VCaP (cell line): ENCODE measurements at regions not wholly inside any gene's neighbourhood (a gene's known extent, or its start where the extent isn't known, plus 50 kb on each side); places are given as distances from the start of the nearest gene placed in this dataset.

Experiments
- H3K27ac ChIP-seq: fragments of 450-650 bp; 2 replicates; pipeline ENCODE4 v1.5.1; 2017
- TF ChIP-seq, protein P1 (sequence below): fragments of 450-650 bp; conservative IDR thresholded peaks from 2 replicates; pipeline ENCODE4 v1.5.1; 2017; ENCODE audit warnings: mild to moderate bottlenecking, moderate library complexity

DNA sequence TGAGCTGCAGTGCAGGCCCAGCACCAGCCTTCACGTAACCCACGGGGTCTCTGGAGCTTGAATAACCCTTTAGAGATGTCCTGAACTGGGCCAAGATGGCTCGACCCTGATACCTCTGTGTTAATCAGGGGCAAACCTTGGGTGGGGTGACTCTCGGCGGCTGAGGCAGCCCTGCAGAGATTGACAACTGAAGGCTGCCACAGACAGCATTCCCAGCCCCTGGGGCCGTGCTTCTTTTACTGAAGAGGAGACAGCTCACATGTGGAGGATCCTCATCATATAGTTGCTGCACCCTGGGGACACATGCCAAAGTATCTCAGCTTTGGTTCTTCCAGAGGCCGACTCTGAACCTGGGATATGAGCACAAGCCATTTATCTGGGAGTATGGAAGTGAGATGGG, 57.3 kb upstream of the PTGFRN start:
- TF ChIP-seq, protein P1, sequence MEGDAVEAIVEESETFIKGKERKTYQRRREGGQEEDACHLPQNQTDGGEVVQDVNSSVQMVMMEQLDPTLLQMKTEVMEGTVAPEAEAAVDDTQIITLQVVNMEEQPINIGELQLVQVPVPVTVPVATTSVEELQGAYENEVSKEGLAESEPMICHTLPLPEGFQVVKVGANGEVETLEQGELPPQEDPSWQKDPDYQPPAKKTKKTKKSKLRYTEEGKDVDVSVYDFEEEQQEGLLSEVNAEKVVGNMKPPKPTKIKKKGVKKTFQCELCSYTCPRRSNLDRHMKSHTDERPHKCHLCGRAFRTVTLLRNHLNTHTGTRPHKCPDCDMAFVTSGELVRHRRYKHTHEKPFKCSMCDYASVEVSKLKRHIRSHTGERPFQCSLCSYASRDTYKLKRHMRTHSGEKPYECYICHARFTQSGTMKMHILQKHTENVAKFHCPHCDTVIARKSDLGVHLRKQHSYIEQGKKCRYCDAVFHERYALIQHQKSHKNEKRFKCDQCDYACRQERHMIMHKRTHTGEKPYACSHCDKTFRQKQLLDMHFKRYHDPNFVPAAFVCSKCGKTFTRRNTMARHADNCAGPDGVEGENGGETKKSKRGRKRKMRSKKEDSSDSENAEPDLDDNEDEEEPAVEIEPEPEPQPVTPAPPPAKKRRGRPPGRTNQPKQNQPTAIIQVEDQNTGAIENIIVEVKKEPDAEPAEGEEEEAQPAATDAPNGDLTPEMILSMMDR: no peak
- H3K27ac ChIP-seq: no peak overlapping the region

DNA sequence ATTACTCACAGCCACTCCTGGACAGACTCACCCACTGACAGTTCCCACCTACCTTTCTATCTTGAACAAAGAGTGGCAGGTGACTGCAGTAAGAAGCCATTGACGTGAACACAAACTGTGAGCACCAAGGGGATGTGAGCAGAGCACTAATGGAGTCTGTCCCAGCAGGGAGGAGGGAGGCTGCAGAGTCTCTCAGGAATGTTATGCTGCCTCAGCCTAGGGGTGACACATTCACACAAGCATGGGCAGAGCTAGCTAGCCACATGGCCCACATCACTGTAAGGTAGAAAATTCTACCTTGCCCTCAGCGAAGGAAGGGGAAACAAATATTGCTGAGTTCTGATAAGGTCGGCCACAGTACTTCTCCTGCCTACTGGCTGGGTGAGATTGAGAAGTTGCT, 56.8 kb upstream of the PTGFRN start:
- H3K27ac ChIP-seq: peak overlapping the region; percentile 77
- TF ChIP-seq, protein P1: no peak

- TF ChIP-seq, protein P1: no peak
- H3K27ac ChIP-seq: peak overlapping the region; percentile 77
Measured at GRCh38 chr1:116853680-116854402, 55.9 kb upstream of the PTGFRN start.

DNA sequence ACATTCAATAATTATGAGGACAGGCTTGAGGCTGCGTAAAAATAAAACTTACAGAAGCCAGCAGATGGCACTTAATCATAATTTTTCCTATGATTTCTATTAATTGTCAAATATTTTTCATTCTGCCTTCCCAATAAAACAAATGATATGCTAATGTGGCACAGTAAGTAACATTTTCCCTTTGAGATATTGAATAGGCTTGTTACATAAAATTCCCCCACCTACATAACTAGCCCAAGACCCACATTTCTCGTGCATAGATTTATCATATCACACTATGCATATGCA, 55.4 kb upstream of the PTGFRN start:
- H3K27ac ChIP-seq: peak overlapping the region; percentile 77
- TF ChIP-seq, protein P1: peak; percentile 49

- peak overlapping the region; percentile 77 for H3K27ac ChIP-seq
- TF ChIP-seq, protein P1: no peak
Measured at GRCh38 chr1:116854716-116855115, 55.0 kb upstream of the PTGFRN start.

- peak overlapping the region; percentile 77 for H3K27ac ChIP-seq
- TF ChIP-seq, protein P1: no peak
Measured at GRCh38 chr1:116855191-116855619, 54.5 kb upstream of the PTGFRN start.

- H3K27ac ChIP-seq: peak overlapping the region; percentile 77
Measured at GRCh38 chr1:116855773-116856201, 53.9 kb upstream of the PTGFRN start.

More at GRCh38 chr1:116855773-116856201, 53.9 kb upstream of the PTGFRN start:
- TF ChIP-seq, protein P1: no peak
